ENCODE measurements at regions not wholly inside any gene's neighbourhood (a gene's known extent, or its start where the extent isn't known, plus 50 kb on each side); places are given as distances from the start of the nearest gene placed in this dataset.
"Not testable (repeated sequence)": the region's sequence is repeated elsewhere in the genome, so short reads cannot be mapped to it uniquely, and the experiment has no call there.

DNA sequence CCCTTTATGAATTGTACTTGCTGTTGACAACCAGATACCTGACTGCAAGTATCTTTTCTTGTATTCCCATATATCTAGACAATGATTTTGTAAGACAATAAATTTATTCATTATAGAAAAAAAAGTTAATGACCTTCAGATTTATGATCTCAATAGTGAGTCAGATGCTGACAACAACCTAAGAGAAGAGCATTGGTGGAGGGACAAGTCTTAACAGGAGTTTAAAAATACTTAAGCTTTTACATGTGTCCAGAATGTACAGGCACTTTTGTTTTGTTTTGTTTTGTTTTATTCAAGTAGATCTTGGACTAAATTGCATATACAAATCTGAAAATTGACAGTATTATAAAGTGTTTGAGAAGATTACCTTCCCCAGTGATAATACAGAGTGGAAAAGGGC, 1544.6 kb upstream of the B3GALT2 start:
- no peak for DNase-seq (ENCODE audit: low read depth)

DNA sequence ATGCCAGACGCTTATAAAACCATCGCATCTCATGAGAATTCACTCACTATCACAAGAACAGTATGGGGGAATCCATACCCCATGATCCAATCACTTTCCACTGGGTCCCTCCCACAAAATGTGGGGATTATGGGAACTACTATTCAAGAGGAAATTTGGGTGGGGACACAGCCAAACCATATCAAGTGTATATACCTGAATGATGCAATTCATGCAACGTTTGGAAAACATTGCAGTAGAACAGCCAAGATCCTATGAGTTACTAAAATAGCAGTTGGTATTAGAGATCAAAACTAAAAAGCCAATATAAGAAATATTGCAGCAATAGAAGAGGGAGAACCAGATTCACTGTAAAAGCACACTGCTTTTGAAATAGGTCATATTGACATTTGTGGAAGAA, 1543.9 kb upstream of the B3GALT2 start:
- DNase-seq (ENCODE audit: low read depth), result no peak

DNA sequence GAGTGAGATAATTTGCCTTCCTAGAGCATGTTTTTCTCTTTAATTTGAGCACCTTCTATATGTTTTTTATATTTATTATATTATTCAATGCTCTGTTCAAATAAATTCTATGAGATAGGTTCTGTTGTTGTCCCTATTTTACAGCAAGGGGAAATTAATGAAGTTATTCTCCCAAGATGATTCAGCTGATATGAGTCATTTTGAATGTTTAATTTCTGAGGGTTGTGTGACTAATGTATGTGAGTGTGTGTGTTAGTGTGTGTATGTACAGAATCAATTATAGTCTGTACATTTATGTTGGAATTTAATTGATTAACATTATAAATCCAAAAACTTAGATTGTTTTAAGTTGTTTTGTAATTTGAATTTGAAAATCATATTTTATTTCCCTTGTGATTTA, 1536.7 kb upstream of the B3GALT2 start:
- DNase-seq (ENCODE audit: low read depth), result peak; percentile 48

DNA sequence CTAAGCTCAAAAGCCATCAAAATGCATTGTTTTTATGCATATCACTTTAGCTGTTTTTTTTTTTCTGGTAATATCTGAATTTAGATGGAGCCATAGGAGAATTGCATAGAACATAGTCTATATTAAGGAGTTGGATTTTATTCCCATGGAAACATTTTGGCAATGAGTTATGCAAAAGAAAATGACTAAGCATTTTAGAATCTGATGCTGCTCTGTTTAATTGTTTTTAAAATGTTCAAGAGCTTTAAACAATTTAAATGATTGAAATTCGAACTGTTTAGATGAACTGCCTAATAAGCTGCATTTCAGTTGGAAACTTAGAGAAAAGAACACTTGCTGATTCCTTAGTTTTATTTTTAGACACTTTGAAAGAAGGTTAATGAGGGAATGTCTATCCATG, 1531.5 kb upstream of the B3GALT2 start:
- no peak for DNase-seq (ENCODE audit: low read depth)

DNA sequence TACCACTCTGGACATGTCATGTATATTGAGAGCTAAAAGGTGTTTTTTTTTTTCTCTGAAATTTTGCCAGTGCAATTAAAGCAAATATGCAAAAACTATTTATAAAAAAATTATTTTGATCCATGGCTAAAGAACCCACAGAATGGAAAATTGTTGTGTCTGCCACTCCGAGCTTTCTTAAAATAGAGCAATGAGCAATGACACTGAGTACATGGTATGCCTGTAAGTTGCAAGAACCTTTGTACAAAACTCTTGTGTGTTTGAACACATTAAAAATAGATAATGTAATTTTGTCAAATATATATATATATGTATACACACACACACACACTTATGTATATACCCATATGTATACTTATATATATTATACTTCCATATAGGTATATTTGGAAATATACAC, 1530.9 kb upstream of the B3GALT2 start:
- no peak for DNase-seq (ENCODE audit: low read depth)

DNA sequence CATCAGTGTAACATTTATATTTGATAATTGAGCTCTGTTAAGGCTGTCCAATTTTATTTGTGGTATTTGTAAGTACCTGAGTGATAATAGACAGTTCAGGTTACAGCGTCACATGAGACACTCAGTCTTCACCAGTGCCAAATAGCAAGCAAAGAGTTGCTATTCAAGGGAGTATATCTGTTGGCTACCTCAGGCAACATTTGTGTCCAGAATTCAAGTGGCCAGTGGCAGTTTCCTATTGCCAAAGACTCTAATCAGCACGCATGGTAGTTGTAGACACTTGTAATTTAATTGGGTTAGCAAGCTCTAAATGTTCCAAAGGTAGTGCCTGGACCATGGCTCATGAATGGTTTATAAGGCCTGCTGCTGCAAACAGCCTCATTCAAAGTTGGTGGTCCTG, 1524.3 kb upstream of the B3GALT2 start:
- no peak for DNase-seq (ENCODE audit: low read depth)

DNA sequence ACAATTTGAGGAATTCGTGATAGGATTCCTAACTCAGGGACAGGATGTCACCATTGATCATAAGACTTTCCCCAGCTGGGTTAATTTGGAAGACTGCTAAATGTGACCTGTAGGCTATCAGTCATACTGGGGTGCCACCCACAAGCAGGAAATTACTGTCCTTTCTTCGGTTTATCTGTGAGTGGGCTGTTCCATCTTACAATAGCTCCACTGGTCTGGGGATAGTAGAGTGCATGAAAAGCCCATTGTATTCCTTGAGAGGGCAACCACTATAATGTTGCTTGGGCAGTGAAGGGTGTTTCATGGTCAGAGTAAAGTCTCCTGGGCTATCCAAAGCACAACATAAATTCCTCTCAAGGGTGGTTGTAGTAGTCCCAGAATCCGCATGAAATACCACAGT, 1523.0 kb upstream of the B3GALT2 start:
- DNase-seq (ENCODE audit: low read depth), result peak; percentile 8

DNA sequence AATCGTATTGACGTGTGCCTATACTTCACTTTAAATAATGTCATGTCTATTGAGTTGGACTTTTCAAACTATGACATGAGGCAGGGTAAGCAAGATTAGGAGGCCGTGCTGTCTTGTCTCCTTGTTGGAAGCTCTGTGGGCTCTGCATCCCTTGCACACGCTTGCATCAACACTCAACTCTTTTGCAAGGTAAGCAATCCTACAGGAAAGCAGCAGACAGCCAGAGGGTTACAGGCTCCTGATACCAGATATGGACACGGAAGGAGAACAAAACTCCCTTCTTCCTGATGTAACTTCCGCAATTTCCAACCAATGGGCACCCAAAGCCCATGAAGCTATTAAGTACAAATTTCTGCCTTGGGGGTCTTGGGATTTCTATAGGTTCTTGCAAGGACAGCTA, 1520.7 kb upstream of the B3GALT2 start:
- DNase-seq (ENCODE audit: low read depth), result no peak

DNA sequence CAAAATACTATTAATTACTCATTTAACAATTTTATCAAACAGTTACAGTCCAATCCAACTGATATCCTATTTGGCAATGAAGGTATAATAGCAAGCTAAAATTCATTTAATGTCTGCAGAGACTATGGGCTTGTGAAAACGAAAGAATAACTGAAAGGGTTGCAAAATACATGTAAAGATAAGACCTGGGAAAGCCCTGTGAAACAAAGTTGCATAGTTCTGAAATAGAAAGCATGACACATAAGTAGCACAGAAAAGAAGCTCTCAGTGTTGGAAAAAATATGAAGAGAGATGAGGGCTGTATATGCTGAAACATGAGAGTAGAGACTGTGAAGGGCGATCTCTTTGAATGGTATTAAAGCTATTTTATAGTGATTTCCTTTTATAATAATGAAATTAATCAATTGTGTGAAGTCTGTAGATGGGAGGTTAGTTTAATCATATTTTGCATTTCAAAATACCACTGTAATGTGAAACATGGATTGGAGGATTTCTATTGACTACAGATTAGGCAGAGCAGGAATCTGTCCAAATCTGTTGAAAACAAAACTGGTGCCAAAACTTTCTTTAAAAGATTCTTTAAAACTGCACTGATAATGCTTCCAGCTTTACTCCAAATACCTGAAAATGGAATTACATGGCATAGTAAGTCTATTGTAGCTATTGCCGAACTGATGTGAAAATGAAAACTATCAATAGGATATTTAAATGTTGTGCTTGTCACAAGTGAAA, 1518.9 kb upstream of the B3GALT2 start:
- peak; percentile 8 for DNase-seq (ENCODE audit: low read depth)

DNA sequence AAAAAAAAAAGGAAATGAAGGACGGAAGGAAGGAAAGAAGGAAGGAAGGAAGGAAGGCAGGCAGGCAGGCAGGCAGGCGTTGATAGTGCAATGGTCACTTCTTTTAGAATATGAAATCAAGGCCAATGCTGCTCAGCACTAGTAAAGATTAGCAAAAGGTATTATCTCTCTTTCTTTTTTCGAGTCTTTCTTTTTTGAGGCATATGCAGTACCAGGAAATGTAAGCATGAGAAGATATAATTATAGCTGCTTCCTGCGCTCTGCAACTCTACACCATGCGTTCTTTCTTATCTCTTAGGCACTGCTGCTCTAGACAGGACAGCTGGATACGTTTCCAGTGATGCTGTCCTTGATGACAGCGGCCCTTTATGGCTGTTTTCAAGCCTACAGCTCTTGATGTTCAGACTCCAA, 1512.5 kb upstream of the B3GALT2 start:
- DNase-seq (ENCODE audit: low read depth), result no peak

DNA sequence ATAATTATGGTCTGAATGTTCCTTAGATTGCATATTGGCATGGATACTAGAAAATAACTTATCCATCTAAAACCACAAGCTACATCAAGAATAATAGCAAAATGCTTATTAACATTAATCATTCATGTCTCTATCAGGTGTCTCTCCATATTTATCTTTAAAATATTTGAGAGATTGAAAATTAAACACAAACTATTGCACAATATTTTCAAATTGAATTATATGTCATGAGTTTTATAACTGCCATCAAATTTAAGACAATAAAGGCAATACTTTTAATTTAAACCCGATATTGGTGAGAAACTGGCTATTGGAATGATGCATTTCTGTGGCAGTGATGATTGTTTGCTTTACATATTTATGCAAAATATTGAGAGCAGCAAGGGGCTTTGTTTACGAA, 1506.8 kb upstream of the B3GALT2 start:
- no peak for DNase-seq (ENCODE audit: low read depth)

DNA sequence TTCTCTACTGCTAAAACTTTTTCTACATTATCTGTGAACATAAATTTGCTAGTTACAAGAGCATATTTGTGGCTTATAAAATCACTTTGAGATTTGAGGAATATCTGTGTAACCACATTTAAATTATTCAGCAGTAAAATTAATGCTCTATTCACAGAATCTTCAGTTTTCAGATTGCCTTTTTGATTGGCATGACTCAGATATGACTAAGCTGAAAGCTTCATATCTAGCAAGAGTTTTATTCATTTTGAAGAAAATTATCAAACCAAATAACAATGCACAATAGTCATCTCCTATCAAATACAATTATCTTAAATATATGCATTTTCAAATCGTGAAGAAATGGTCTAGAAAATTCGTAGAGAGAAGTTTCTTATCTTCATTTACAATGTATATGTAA, 1498.2 kb upstream of the B3GALT2 start:
- DNase-seq (ENCODE audit: low read depth), result no peak

DNA sequence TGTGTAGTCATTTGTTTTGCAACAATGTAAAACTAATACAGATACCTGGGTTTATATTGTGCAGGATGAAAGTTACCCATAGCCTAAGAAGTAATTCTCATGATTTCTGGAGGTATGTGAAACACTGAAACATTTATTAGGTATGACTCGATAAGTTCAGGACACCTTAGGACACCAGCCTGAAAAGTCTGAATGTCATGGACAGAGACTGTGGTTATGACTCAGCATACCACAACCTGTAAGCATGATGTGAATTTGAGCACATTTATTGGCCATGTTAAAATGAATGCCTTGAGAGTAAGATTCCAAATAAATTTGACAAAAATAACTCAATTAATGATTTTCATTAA, 1471.7 kb upstream of the B3GALT2 start:
- peak; percentile 76 for DNase-seq (ENCODE audit: low read depth)

DNA sequence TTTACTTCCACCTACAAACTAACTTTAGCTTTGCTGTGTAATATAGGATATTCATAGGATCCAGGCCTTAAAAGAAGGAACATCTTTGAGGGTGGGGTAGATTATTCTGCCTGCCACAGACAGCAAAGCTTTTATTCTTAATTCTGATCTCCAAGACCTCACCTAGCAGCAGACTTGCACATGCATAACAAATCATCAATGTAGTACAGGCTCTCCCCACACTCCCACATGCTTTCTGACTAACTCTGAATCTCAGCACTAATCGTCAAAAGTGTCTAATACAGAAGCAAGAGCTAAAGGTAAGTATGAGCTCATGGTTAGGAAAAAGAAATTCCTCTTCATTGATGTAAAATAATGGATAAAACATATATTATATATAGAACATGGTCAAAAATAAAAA, 1468.5 kb upstream of the B3GALT2 start:
- DNase-seq (ENCODE audit: low read depth), result no peak

DNA sequence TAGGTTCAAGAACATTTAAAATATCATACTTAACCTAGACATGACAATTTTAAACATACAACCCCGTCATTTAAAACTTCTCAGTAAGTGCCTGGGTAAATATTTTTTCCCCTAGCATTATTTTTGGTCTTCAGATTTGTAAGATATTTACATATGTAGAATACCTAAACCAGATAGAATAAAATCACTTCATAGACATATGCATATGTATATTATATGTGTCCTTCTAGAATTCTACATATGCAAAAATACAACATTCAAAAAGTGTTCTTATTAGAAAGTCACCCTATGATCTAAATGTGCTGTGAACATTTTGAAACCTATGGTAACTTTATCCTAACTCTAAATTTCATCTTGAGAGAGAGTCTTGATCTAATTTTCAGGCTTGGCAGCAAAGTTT, 1467.0 kb upstream of the B3GALT2 start:
- DNase-seq (ENCODE audit: low read depth), result no peak

DNA sequence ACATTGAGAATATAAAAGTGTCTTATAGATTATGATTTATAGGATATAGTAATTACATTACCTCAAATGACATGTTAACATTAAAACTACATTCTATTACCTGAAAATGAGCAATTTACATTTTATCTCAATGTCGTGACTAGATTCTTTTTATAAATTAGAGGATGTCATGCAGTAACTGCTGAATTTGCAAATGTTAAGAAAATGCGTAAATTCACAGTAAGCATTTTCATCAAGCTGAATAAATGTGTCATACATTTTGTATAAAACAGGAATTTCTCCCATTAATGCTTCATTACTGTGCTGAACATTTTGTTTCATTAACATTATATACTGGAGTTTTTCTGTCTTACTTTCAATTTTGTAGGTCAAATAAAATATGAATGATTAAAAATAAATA, 1460.7 kb upstream of the B3GALT2 start:
- DNase-seq (ENCODE audit: low read depth), result no peak

DNA sequence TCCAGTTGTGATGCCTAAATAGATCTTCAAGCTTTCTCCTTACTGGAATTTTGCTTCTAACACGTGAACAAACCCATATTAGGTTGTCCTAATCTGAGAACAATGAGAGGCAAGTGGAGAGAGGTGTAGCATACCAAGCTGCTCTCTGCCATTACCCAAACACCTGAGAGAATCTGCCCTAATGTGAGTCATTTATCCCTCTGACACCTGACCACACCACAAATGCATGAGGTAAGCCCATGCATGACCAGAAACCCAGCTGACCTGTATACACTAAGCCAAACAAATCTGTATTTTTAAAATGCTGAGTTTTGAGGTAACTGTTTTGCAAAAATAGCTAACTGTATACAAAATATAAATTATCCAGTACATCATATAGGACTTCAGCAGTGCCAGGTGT, 1458.1 kb upstream of the B3GALT2 start:
- no peak for DNase-seq (ENCODE audit: low read depth)

DNA sequence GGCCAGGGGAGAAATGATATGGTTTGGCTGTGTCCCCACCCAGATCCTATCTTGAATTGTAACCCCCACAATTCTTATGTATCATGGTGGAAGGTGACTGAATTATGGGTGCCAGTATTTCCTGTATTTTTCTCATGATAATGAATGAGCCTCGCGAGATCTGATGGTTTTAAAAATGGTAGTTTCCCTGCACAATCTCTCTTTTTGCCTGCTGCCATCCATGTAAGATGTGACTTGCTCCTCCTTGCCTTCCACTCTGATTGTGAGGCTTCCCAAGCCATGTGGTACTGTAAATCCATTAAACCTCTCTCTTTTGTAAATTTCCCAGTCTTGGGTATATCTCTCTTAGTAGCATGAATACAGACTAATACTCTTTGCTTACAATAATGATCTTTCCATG, 1453.9 kb upstream of the B3GALT2 start:
- DNase-seq (ENCODE audit: low read depth), result no peak

DNA sequence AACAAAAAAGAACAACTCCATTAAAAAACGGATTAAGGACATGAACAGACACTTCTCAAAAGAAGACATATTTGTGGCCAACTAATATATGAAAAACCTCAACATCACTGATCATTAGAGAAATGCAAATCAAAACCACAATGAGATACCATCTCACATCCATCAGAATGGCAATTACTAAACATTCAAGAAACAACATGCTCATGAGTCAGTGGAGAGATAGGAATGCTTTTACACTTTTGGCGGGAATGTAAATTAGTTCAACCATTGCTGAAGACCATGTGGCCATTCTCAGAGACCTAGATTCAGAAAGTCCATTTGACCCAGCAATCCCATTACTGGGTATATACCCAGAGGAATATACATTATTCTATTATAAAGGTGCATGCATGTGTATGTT, 1442.6 kb upstream of the B3GALT2 start:
- DNase-seq (ENCODE audit: low read depth), result no peak

DNA sequence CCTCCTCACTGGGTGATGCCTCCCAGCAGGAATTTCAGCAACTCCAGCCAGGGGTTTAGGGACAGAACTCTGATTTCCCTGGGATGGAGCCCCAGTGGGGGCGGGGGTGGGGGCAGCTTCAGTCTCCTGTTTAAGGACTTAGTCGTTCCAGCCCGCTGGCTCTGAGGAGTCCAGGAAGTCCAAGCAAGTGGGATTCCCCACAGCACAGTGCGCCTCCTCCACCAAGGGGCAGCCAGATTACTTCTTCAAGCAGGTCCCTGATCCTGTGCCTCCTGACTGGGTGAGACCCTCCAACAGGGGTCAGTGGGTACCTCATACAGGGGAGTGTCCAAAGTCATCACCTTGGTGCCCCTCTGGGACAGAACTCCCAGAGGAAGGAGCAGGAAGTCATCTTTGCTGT, 1438.4 kb upstream of the B3GALT2 start:
- DNase-seq (ENCODE audit: low read depth), result no peak

DNA sequence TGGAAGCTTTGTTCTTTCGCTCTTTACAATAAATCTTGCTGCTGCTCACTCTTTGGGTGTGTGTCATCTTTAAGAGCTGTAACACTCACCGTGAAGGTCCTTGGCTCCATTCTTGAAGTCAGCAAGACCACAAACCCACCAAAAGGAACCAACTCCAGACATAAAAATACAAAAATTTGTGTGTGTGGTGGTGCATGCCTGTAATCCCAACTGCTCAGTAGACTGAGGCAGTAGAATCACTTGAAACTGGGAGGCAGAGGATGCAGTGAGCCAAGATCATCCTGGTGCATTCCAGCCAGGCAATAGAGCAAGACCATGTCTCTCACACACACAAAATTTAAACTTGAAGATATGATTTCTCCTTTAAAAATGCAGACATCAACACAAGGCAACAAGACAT, 1431.7 kb upstream of the B3GALT2 start:
- no peak for DNase-seq (ENCODE audit: low read depth)

DNA sequence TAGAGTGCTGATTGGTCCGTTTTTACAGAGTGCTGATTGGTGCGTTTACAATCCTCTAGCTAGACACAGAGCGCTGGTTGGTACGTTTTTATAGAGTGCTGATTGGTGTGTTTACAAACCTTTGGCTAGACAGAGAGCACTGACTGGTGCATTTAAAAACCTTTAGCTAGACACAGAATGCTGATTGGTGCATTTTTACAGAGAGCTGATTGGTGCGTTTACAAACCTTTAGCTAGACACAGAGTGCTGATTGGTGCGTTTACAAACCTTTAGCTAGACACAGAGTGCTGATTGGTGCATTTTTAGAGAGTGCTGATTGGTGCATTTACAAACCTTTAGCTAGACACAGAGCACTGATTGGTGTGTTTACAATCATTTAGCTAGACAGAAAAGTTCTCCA, 1430.9 kb upstream of the B3GALT2 start:
- DNase-seq (ENCODE audit: low read depth), result not testable (repeated sequence)

DNA sequence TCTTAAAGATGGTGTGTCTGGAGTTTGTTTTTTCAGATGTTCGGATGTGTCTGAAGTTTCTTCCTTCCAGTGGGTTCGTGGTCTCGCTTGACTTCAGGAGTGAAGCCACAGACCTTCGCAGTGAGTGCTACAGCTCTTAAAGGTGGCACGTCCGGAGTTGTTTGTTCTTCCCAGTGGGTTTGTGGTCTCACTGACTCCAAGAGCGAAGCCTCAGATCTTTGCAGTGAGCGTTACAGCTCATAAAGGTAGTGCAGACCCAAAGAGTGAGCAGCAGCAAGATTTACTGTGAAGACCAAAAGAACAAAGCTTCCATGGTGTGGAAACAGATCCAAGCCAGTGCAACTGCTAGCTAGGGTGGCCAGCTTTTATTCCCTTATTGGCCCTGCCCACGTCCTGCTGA, 1430.4 kb upstream of the B3GALT2 start:
- DNase-seq (ENCODE audit: low read depth), result no peak

DNA sequence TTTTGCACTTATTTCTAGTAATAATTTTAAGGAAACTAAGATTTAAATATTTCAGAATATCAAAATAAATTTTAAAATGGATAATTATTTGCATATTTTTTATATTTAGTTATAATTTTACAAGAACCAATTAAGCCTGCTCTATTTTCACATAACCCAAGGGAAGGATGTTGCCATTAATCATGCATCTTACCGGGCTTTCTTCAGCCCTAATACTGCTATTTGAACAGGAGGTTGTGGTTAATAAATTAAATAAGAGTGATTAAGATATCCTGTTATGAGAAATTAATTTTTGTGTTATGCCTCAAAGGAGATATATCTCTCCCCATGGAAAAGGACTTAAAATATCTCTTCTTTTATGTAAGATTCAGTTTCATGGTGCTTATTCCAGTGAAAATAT, 1415.8 kb upstream of the B3GALT2 start:
- DNase-seq (ENCODE audit: low read depth), result no peak

Measured in HT1080 (cell line).